ENCODE measurements at regions not wholly inside any gene's neighbourhood (a gene's known extent, or its start where the extent isn't known, plus 50 kb on each side); places are given as distances from the start of the nearest gene placed in this dataset.

- DNase-seq: no peak
These were observed 195.2 kb downstream of the TSHZ3 start for GRCh38 chr19:31154021-31154420.

- DNase-seq: no peak
These were observed 196.3 kb downstream of the TSHZ3 start for GRCh38 chr19:31152906-31153305.

GRCh38 chr19:31149441-31149941 is 199.7 kb downstream of the TSHZ3 start:
- no peak for DNase-seq

GRCh38 chr19:31148671-31149070 is 200.6 kb downstream of the TSHZ3 start:
- no peak for DNase-seq

GRCh38 chr19:31147234-31147633 is 202.0 kb downstream of the TSHZ3 start:
- no peak for DNase-seq

DNA sequence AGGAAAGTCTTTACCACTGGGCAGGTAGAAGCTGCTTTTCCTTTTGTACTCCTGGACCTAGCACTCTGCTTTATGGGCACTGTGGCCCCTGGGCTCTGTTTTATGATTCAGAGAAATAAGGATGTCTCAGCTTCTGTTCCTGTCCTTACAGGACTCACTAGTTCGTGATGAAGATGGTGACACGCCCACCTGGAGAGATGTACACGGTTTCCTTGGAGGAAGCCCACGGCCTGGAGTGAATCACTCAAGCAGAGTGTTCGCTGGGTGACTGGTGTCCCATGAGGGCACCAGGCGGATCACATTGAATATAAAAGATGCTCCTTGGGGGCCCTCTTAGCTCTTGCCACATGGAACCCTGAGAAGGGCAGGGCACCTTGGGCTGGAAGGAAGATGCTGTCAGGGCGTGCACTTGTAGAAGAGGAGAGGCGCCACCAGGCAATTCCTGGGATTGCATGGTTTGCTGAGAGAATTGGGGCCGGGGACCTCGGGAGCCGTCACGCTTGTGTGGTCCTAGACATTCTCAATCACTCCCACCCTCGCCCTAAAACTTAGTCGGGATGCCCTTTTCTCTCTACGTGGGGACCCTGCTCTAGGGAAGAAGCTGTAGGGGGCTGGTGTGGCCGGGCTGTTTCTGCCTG is 202.6 kb downstream of the TSHZ3 start:
- no peak for DNase-seq

DNA sequence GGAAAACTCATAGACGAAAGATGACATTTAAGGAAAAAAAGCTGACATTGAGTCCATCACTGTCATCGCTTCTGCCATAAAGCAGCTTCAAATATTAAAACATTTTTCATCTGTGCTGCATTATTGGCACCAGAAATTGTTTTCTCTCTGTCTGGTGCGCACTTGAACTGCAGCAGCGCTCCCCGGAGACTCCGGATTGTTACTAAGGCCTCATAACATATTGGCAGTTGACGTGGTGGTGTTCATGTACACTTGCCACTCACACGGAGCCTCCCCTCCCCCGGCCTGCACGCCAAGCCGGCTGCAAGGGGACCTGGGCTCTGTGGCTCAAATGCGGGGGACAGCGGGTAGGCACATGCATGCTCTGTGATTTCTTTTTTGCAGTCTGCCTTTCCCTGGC is 203.2 kb downstream of the TSHZ3 start:
- no peak for DNase-seq

- DNase-seq: no peak
These were observed 204.2 kb downstream of the TSHZ3 start for GRCh38 chr19:31145007-31145406.

- DNase-seq: no peak
These were observed 205.0 kb downstream of the TSHZ3 start for GRCh38 chr19:31144075-31144870.

GRCh38 chr19:31141301-31141700 is 207.9 kb downstream of the TSHZ3 start:
- DNase-seq: no peak

- DNase-seq: no peak
These were observed 208.5 kb downstream of the TSHZ3 start for GRCh38 chr19:31140717-31141116.

DNA sequence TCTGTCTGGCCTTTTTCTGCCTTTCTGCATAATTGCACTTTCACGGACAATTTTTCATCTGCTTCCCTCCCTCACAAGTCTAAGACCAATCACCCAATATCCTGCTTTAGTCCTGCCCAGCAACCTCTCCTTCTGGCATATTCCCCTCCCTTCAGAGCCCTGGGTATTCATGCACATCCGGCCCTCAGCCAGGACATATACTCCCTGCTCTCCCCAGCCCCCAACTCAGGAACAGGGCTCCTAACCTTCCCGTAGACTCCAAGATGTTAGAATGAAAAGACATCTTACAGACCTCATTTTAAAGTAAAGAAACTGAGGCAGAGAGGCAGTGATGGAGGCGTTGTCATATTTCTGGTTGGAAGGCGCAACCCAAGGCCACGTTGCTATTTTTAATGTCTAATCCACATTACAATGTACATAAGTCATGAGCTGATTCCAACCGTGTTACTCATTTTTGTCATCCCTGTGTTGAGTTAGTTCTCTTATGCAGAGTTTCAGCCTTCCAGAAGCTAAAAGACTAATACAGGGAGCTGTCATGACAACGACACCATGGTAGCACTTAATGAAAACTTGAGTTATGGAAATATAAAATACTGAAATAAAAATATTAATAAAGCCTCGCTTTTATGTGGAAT is 209.2 kb downstream of the TSHZ3 start:
- DNase-seq: no peak

DNA sequence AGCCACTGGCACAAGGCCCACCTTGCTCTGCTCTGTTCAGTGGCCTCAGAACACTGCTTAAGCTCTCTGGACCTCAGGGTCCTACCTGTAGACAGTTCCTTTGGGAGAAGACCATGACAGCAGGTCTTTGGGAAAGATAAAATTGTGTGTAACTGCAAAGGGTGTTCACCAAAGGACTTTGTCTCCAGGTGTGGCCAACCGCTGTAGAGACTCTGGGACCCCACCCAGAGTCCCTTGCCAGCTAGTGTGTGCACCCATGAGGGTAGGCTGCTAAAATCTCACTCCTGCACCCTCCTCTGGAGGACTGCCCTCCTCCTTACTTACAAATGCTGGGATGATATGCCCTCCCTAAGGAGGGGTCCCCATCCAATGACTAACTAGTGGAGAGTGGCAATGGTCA is 211.2 kb downstream of the TSHZ3 start:
- DNase-seq: no peak

GRCh38 chr19:31135841-31136240 is 213.4 kb downstream of the TSHZ3 start:
- DNase-seq: no peak

DNA sequence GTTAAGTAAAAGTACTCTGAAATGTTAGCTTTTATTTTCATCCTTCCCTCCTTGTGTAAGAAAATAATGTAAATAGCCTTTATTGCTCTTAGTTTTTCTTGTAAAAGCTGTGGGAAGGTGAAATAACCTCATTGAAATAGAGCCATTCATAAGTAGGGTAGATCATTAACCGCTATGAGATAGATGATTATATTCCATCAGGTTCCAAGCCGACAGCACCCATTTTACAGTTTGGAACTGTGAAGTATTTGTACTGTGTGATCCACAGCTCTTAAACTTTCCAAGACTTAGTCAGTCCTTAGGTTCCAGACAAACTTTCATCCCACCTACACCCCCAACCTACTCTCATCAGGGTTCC is 216.5 kb downstream of the TSHZ3 start:
- DNase-seq: no peak

DNA sequence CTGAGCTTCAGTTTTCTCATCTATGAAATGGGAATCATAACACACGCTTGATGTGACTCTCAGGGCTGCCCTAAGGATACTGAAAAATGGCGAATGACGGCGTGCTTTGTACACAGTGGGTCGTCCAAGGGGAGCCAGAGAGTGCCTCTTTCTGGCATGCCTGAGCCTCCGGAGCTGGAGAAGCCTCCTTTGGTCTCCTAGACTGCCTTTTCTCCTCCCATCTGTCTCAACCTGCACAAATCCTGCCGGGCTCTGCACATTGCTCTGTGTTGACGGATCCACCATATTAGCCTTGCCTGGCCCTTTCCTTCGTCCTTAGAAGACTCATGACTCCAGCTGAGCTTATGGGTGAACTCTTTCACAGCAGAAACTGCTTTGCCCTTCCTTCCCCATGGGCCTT is 220.9 kb downstream of the TSHZ3 start:
- DNase-seq: no peak

GRCh38 chr19:31127134-31127967 is 221.9 kb downstream of the TSHZ3 start:
- DNase-seq: no peak

GRCh38 chr19:31126236-31126635 is 223.0 kb downstream of the TSHZ3 start:
- DNase-seq: no peak

DNA sequence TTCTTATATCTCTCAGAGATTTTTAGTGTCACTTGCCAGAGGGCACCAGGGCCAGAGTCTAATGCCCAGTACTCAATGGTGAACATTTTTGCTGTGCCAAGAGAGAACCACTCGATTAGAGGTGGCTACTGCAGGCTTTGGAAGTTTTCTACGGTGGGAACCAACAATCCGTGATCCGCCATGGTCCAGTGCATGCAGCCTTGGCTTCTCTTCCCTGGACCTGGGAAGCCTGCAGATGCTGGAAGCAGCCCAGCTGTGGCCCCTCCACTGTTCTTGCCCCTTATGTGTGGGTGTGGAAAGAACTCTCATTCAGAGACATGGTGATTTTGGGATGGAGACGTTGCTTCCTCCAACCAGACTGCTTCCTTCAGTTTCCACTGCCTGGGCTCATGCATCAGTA is 224.2 kb downstream of the TSHZ3 start:
- DNase-seq: no peak

GRCh38 chr19:31121501-31121900 is 227.7 kb downstream of the TSHZ3 start:
- no peak for DNase-seq

DNA sequence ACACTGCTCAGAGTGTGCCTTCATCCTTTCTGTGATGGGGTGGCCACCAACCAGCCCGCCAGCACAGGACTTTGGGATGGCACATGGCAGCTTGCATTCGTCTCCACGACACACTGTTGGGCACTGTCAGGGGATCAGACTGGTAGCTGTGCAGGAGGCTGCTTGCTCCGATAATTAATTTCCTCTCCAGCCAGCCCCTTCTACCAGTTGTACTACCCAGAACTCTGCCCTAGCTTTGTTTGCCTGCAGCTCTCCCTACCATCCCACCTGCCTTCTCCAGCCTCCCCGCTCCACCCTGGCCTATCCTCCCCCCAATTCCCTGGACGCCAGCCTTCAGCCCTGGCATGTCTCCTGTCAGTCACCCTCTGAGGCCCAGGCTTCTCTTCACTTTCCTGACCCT is 228.3 kb downstream of the TSHZ3 start:
- no peak for DNase-seq

- DNase-seq: no peak
These were observed 229.1 kb downstream of the TSHZ3 start for GRCh38 chr19:31119951-31120690.
